ENCODE measurements at regions not wholly inside any gene's neighbourhood (a gene's known extent, or its start where the extent isn't known, plus 50 kb on each side); places are given as distances from the start of the nearest gene placed in this dataset.

DNA sequence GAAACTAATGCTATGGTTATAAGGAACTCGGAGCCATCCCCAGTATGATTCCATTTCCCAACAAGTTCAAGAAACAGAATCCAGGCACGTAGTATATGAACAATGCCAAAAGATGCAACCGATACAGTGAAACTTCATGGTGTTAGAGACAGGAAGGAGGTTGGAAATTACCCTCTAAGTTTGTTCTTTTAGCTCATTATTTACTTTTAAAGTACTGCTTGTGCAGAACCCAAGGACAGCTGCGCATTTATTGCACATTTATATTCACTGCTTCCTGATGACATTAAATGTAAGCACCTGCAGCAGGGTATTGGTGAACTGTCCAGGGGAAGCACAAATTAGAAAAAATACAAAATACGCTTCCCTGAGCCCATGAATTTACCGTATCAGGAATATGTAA lies 63.0 kb upstream of the CYP1B1 start:
- TF ChIP-seq, protein P1, sequence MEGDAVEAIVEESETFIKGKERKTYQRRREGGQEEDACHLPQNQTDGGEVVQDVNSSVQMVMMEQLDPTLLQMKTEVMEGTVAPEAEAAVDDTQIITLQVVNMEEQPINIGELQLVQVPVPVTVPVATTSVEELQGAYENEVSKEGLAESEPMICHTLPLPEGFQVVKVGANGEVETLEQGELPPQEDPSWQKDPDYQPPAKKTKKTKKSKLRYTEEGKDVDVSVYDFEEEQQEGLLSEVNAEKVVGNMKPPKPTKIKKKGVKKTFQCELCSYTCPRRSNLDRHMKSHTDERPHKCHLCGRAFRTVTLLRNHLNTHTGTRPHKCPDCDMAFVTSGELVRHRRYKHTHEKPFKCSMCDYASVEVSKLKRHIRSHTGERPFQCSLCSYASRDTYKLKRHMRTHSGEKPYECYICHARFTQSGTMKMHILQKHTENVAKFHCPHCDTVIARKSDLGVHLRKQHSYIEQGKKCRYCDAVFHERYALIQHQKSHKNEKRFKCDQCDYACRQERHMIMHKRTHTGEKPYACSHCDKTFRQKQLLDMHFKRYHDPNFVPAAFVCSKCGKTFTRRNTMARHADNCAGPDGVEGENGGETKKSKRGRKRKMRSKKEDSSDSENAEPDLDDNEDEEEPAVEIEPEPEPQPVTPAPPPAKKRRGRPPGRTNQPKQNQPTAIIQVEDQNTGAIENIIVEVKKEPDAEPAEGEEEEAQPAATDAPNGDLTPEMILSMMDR (conservative IDR thresholded peaks at IDR 0.05; ENCODE audit: low read depth in 2 of 2), result no peak
- TF ChIP-seq POLR2AphosphoS5 (IDR thresholded peaks at IDR 0.05; ENCODE audit: low read depth), result no peak
- no peak for TF ChIP-seq REST (IDR thresholded peaks at IDR 0.05; ENCODE audit: unreplicated experiment)
- no peak for TF ChIP-seq CREB1 (CRISPR knock-in tag; IDR thresholded peaks at IDR 0.05; ENCODE audit: low read depth)
- no peak for TF ChIP-seq EZH2phosphoT487 (IDR thresholded peaks at IDR 0.05; ENCODE audit: unreplicated experiment)
- no peak for TF ChIP-seq EZH2 (IDR thresholded peaks at IDR 0.05; ENCODE audit: low read depth, unreplicated experiment)
- no peak for TF ChIP-seq JUNB (IDR thresholded peaks at IDR 0.05; ENCODE audit: unreplicated experiment)
- no peak for TF ChIP-seq ZNF331 (CRISPR knock-in tag; IDR thresholded peaks at IDR 0.05; ENCODE audit: low read depth)
- no peak for TF ChIP-seq ZNF114 (CRISPR knock-in tag; IDR thresholded peaks at IDR 0.05)
- no peak for TF ChIP-seq ETS1 (IDR thresholded peaks at IDR 0.05)
- TF ChIP-seq NANOG (IDR thresholded peaks at IDR 0.05; ENCODE audit: borderline replicate concordance), result no peak
- TF ChIP-seq STAT1 (IDR thresholded peaks at IDR 0.05; ENCODE audit: unreplicated experiment), result no peak

Data from GM23338 (cell line).